HG02884 (cell line): ENCODE measurements at regions not wholly inside any gene's neighbourhood (a gene's known extent, or its start where the extent isn't known, plus 50 kb on each side); places are given as distances from the start of the nearest gene placed in this dataset.
"Not testable (repeated sequence)": the region's sequence is repeated elsewhere in the genome, so short reads cannot be mapped to it uniquely, and the experiment has no call there.

ENCODE experiments used
- ATAC-seq: cut with Tn5 transposase; IDR thresholded peaks from one replicate; pipeline ENCODE4 v1.9.1; 2021; ENCODE audit warnings: mild to moderate bottlenecking, moderate library complexity; ENCODE audit not compliant: unreplicated experiment

DNA sequence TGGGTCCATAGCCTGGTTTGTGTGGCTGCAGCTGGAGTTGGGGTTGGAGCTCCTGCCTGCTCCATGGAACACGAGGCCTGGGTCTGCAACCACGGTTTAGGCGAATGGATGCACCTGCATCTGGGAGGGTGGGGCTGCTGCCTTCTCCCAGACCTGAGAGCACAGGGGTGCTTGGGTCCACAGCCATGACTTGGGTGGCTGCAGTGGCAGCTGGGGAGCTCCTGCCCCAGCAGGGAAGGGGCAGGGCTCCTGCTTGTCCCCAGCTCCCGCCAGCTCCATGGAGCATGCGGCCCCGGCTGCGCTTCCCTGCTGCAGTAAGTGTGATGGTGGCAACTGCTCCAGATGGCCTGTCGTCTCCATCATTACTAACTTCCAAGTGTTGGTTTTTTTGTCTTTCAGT, 571.1 kb upstream of the LRRN3 start:
- ATAC-seq: no peak

DNA sequence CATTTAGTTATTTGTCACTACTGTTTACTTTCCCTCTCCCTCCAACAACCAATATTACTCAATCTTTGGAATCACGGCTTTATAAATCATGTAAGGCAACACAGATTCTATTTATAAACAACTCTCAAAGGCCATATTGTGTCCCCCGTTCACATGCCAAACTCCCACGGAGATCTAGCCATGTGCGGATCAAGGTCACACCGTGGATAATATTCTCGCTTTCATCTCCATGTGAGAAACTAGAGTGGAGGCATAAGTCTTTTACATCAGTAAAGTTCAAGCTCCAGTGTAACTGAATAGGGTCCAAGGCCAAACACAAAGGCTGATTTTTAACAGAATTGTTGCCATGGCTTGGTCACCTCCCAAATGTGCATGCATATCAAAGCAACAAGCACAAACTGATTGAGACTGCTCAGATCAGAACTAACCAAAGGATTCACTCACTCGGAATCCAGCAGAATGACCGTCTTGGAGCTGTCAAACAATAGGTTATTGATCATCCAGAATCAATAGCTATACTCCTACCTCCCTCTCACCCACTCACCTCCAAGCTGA, 569.5 kb upstream of the LRRN3 start:
- ATAC-seq: no peak

DNA sequence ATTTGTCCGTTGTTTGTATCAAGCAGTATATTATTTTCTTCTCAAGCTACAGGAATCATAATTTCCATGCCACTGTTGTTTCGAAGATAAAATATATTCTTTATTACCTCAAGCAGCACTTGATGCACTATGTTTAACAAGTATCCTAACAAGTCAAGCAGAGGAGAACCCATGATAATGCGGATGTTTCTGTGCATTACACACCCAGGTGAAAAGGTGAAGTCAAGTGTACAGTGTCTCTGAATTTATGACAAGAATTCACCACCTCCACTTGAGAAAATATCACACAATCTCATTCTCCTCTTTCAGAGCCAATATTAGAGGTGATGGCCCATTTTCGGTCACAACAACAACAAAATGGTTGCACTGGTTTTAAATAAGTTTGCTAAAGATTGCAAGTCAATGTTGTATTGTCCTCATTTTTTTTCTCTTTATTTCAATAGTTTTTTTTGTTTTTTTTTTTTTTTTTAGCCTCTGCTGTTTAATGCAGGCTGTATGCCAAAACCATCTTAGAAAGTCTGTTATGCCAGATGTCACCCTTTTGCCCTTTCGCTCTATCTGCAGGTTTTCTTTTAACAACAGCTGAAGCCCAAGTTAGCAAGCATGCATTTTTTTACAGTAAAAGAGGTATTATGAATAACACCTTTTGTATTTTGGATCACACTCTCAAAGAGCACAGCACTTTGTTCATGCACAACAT, 568.7 kb upstream of the LRRN3 start:
- ATAC-seq: no peak

DNA sequence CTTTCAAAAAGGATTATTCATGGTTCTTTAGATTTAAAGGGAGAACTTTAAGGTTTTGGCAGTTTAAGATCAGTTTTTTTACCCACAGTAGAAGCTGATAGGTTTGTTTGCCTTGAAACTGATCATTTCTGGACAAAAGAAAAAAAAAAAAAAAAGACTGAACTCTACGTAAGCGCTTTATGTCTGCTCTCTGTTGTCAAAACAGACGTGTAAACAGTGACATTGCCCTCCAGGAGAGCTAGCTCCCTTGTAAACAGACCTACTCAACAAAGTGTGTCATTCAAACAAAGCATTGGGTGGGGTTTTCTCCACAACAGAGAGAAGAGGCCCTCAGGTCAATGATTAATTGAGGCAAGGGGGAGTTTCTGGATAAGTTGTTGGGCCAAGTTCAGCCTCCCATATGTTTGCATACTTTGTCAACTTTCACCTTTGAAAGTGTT, 568.1 kb upstream of the LRRN3 start:
- ATAC-seq: no peak

DNA sequence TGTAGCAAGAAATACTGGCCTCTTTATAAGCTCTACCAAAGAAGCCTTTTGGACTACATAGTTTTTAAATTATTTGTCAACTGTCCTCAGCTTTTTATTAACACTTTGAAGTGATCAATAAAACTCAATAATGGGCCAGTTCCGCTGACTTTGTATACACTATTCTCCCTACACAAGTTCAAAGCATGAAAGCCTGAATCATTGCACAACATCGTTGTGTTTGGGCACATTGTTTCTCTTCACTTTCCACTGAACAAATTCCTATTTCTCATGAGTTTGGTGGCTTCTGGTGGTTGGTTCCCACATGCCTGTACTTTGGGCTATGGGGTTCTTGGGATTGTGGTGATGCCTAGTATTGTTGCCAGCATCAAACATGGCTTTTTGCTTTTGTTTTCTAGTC, 561.8 kb upstream of the LRRN3 start:
- no peak for ATAC-seq

DNA sequence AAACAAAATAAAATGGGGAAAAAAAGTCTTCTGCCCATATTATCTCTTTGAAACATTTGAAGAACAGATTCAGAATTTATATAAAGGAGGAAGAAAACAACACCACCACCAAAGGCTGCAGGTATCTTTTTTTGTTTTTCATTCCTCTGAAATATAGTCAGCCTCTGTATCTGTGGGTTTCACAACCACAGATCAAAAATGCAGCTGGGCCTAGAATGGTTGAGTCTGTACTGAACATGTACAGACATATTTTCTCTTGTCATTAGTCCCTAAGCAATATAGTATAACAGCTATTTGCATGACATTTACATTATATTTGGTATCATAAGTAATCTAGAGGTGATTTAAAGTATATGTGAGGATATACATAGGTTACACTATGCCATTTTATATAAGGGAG, 559.7 kb upstream of the LRRN3 start:
- no peak for ATAC-seq

DNA sequence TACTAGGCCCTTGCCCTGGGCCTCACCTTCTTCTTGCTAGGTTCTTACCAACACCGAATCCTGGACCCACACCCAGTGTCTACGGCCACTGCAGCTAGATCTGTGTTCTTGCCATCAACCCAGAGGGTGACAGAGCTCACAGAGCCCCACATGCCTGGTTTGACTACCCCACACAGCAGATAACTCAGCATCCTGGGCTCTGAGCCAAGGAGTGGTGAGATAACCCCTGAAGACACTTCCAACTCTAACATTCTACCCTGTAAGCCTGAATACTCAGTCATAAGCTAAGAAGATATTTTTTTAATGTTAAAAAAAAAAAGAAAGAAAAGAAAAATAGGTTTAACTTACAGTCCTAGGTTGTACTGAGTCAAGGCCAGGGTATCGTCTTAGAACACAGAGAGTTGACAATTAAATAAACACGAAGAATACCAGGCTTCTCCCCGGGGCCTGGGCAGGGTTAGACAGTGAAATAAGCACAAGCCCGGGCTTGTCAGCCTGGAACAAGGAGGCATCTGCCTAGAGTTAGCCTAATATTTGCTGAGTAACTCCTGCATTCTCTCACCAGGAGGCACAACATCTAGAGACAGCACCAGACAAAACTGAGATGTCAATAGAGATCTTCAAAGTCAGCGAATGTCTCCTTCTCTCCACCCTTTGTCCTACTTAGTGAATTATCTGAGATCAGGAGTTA, 556.5 kb upstream of the LRRN3 start:
- ATAC-seq: no peak

DNA sequence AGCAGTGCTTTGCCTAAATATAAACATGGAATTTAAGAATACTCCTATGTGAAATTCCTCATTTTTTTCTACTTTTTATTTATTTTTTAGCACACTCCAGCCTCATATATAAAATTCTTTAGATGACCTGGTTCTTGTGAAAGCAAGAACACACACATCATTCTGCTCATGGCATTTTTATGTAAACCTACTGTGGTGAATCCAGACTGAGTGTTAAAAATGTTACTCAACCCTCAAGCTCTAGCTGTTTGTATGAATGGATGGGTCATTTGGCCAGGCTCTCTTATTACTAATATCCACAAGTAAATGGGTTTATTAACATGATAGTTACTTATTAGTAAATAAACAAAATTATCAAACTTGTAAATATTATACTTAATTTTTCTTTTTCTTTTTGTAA, 551.7 kb upstream of the LRRN3 start:
- ATAC-seq: no peak

DNA sequence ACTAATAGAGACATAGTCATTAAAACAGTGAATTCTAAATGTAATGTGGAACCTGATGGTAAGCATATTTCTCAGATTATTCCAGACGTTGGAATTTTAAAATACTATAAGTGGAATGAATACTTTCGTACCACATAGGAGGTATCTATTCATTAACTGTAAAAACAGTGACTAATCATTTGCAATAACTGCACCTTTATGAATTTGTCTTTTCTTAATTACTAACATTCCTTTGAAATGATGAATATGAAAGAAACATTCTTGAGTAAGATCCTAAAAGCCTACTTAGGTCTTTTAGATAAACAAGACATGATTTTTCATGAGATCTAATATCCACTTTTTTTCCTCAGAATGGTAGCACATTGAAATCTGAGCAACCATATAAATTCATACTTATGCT, 549.0 kb upstream of the LRRN3 start:
- ATAC-seq: no peak

DNA sequence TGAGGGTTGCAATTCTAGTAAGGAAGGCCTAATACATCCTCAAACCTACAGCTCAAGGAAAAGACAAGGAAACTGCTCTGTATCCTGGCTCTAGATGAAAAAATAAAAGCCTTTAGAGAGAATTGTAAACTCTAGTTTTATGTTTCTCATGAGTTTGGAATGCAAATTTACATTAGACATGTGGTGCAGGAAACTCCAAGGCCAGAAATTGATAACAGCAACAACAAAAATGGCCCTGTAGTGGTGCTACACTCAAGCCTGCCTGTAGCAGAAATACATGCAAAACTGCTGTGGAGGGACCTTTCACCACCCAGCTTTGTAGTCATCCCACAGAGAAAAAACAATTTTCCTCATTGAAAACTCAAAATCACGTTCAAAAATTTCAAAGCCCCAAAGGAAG, 546.7 kb upstream of the LRRN3 start:
- ATAC-seq: no peak

DNA sequence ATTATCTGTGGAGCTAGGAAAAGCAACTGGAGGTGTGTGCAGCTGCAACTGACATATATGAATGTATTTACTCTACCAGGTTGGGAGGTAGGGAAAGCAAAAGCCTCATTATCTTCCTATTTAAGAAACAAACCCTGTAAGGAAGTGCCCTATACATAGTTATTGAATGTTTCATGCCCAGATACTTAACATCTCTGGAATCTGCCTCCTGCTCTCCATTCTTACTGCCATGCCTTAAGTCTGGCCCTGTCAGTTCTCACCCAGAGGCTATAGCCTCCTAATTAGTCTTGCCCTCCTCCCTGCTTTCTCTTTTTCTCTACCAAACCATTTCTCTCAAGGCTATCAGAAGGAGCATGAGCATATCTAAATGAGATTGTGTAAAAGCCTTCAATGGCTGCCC, 542.6 kb upstream of the LRRN3 start:
- ATAC-seq: no peak

DNA sequence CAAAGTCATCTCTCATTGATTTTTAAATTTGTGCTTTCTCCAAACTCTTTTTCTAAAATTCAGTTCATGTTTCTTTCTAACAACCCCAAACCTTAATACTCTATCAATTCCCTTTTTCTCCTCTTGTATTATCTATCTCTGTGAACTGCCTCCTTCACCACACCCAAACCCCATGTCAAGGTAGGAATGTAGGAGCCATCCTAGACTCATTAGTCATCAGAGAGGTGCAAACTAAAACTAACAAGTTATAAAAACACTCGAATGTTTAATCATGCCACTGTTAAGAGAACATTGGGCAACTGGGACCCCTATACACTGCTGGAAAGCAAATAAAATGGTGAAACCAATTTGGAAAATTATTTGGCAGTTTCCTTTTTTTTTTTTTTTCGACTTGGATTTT, 533.8 kb upstream of the LRRN3 start:
- no peak for ATAC-seq

DNA sequence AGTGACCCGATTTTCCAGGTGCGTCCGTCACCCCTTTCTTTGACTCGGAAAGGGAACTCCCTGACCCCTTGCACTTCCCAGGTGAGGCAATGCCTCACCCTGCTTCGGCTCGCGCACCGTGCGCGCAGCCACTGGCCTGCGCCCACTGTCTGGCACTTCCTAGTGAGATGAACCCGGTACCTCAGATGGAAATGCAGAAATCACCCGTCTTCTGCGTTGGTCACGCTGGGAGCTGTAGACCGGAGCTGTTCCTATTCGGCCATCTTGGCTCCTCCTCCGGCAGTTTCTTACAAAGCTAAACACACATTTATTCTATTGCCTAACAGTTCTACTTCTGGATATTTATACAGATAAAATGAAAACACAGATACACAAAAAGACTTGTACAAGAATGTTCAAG, 527.6 kb upstream of the LRRN3 start:
- ATAC-seq: not testable (repeated sequence)

DNA sequence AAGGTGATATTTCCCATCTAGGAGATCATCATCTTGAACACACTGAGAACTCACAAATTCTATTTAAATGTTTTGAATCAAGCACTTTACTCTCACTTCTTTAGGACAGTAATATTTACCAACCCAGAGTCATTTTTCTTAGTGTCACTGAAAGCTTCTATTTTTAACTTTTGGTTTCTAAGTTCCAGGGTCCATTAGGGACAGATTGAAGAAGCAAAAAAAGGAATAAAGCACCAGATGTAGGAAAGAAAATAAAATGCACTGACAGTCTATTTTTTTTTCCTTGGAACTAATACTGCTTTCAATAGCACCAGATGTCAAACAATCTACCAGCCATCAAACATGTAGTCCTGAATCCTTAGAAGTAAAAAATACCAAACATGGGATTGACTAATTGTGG, 526.7 kb upstream of the LRRN3 start:
- ATAC-seq: no peak

DNA sequence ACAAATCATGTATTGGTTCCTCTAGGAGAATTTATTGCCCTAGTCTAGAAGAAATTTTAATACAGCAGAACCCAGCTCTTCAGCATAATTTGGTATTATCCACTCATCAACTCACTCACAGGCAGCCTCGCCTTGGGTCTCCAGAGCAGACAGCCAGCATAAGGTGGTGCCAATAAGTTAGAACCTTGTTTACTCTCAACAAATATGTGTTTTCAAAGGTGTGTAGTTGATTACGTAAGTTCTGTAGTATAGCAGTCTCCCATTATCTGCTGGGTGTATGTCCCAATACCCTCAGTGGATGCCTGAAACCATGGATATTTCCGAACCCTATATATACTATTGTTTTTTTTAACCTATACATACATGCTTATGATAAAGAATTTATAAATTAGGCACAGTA, 522.5 kb upstream of the LRRN3 start:
- no peak for ATAC-seq

DNA sequence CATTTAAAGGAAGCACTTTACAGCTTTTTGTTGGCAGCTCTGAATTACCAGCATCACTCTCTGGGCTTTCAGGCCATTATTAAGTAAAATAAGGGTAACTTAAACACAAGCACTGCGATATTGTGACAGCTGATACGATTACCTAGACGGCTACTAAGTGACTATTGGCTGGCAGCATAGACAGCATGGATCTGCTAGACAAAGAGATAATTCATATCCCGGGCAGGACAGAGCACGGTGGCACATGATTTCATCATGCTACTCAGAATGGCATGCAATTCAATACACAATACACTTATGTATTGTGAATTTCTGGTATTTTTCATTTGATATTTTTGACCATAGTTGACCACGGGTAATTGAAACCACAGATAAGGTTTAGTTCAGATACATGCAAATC, 522.0 kb upstream of the LRRN3 start:
- ATAC-seq: no peak

DNA sequence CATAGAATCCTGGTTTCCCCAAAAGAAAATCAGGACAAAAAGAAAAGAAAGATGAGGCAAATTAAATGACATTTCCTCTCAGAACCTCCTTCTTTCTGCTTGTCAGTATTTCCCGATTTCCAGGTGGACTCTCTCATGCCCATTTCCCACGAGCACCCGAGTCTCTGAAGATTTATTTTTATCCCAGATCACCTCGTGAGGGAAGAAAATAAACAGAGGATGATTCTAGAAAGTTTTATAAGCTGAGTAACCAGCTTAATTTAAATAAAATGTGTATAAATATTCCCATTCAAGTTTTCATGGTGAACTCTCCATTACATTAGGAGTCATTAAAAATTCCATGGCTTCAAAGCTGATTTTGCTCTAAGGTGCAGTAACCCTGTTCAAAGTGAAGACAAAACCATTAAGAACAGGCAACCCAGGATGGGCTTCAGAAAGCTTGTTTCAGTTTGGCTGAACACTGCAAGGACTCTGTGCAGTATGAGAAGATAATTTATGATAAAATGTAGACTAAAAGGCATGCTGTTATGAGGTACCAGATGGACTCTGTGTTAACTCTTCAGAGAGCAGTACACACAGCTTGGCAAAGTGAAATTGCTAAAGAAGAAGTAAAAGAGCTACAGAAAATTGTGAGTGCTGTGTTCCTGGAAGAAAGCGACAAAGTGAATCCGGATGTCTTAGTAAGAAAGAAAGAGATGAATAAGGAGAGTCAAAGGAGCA, 521.3 kb upstream of the LRRN3 start:
- ATAC-seq: no peak

DNA sequence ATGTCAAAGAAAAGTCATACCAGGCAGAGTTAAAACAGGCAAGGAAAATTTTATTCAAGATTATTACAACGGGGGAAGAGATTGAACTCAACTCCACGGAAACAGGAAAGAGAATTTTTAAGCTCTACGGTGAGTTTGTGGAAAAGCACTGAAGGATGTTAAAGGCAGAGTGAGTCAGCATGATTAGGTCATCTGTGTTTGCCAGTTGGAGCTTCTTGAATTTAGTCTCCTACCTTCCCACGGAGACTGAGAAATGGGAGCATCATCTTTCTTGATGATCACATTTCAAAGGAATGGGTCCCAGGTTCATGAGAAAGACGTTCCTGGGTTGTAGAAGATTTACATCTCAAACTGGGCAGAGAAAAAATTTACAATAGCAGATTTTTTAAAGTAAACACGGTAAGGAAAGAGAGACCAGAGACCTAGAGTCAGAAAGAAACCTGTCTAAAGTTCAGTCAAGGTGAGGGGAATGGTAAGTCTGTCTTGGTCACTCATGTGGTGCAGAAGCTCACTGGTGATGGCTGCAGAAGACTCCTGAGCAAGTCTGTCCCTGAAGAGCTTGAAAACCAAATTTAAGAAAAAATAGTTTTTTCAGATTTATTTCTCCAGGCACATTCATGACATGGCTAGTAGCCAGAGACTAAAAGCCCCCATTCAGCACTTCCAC, 516.9 kb upstream of the LRRN3 start:
- ATAC-seq: no peak

DNA sequence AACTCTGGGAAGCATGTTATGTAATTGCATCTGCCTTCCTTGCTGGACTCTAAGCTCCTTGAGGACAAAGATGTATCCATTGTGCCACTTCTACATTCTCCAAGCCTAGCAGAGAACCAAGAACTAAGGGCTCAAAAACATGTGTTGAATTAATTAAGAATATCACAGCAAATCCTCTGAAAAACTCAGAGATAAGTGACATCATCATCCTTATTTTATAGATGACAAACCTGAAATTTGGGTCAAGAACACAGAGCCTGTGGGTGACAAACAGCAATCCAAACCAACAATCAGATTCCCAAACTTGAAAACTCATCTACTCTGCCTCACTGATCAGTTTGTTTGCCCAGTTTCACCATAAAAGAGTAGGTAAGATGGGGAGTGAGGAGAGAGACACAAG, 503.6 kb upstream of the LRRN3 start:
- ATAC-seq: no peak

DNA sequence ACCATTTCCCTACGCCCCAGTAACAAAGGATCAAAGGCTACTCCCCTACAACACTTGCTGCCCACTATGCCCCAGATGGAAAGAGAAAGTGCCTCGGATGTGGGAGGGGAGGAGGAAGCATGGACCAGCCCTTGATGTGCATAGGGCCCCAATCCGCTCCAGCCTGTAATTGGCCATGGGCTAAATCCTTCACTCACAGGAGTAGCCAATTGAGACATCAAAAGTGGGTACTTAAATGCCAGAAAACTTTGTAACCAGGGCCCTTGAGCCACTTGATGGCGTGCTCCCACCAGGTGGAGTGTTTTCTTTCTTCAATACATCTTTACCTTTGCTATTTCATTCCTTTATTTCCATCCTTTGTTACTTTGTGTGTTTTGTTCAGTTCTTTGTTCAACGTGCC, 500.5 kb upstream of the LRRN3 start:
- ATAC-seq: no peak

DNA sequence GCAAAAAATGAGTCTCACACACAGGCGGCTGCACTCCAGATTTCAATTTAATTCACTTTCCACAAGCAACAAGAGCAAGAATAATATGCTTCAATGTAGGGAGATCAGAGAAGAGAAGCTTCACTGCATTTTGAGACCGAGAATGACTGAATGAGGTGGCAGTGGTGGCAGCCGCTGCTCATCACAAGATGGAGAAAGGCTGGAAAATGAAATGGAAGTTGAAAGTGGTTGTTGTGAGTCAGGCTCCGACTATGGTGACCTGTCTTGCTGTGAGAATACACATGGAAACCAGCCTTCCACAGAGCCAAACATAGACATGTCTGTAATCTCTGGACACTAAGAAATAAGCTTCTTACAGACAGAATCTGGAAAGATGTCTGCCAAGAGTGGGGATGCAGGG, 499.6 kb upstream of the LRRN3 start:
- ATAC-seq: no peak
